ENCODE measurements at regions not wholly inside any gene's neighbourhood (a gene's known extent, or its start where the extent isn't known, plus 50 kb on each side); places are given as distances from the start of the nearest gene placed in this dataset.
"Not testable (repeated sequence)": the region's sequence is repeated elsewhere in the genome, so short reads cannot be mapped to it uniquely, and the experiment has no call there.

GRCh38 chr6:165167861-165168260 is 141.5 kb downstream of the C6orf118 start:
- DNase-seq (ENCODE audit: low read depth): no peak

- DNase-seq (ENCODE audit: low read depth): no peak
Observed at GRCh38 chr6:165167311-165167710, 142.1 kb downstream of the C6orf118 start.

- DNase-seq (ENCODE audit: low read depth): no peak
Observed at GRCh38 chr6:165163519-165163918, 145.9 kb downstream of the C6orf118 start.

GRCh38 chr6:165159460-165159859 is 149.9 kb downstream of the C6orf118 start:
- no peak for DNase-seq (ENCODE audit: low read depth)

GRCh38 chr6:165146456-165146855 is 162.9 kb downstream of the C6orf118 start:
- no peak for DNase-seq (ENCODE audit: low read depth)

- no peak for DNase-seq (ENCODE audit: low read depth)
Observed at GRCh38 chr6:165135889-165136288, 173.5 kb downstream of the C6orf118 start.

- no peak for DNase-seq (ENCODE audit: low read depth)
Observed at GRCh38 chr6:165129086-165129485, 180.3 kb downstream of the C6orf118 start.

GRCh38 chr6:165127743-165128142 is 181.7 kb downstream of the C6orf118 start:
- not testable (repeated sequence) for DNase-seq (ENCODE audit: low read depth)

GRCh38 chr6:165124681-165125080 is 184.7 kb downstream of the C6orf118 start:
- DNase-seq (ENCODE audit: low read depth): not testable (repeated sequence)

GRCh38 chr6:165119231-165120020 is 190.0 kb downstream of the C6orf118 start:
- DNase-seq (ENCODE audit: low read depth): no peak

GRCh38 chr6:165118736-165119135 is 190.7 kb downstream of the C6orf118 start:
- DNase-seq (ENCODE audit: low read depth): no peak

- DNase-seq (ENCODE audit: low read depth): no peak
Observed at GRCh38 chr6:165117806-165118205, 191.6 kb downstream of the C6orf118 start.

- DNase-seq (ENCODE audit: low read depth): no peak
Observed at GRCh38 chr6:165117121-165117520, 192.3 kb downstream of the C6orf118 start.

- DNase-seq (ENCODE audit: low read depth): no peak
Observed at GRCh38 chr6:165110860-165111259, 198.5 kb downstream of the C6orf118 start.

- no peak for DNase-seq (ENCODE audit: low read depth)
Observed at GRCh38 chr6:165109011-165109410, 200.4 kb downstream of the C6orf118 start.

GRCh38 chr6:165106261-165106660 is 203.1 kb downstream of the C6orf118 start:
- no peak for DNase-seq (ENCODE audit: low read depth)

- DNase-seq (ENCODE audit: low read depth): no peak
Observed at GRCh38 chr6:165098165-165098564, 211.2 kb downstream of the C6orf118 start.

GRCh38 chr6:165096868-165097267 is 212.5 kb downstream of the C6orf118 start:
- DNase-seq (ENCODE audit: low read depth): no peak

- no peak for DNase-seq (ENCODE audit: low read depth)
Observed at GRCh38 chr6:165096209-165096608, 213.2 kb downstream of the C6orf118 start.

- DNase-seq (ENCODE audit: low read depth): no peak
Observed at GRCh38 chr6:165092881-165093595, 216.4 kb downstream of the C6orf118 start.

GRCh38 chr6:165091121-165091785 is 218.2 kb downstream of the C6orf118 start:
- DNase-seq (ENCODE audit: low read depth): no peak

GRCh38 chr6:165090242-165090641 is 219.2 kb downstream of the C6orf118 start:
- no peak for DNase-seq (ENCODE audit: low read depth)

- no peak for DNase-seq (ENCODE audit: low read depth)
Observed at GRCh38 chr6:165086814-165087213, 222.6 kb downstream of the C6orf118 start.
